CD4-positive, CD25-positive, alpha-beta regulatory T cell (primary cell): ENCODE measurements at regions not wholly inside any gene's neighbourhood (a gene's known extent, or its start where the extent isn't known, plus 50 kb on each side); places are given as distances from the start of the nearest gene placed in this dataset.

ENCODE experiments used
- ATAC-seq, 2 donors: fragments of 150-1000 bp; cut with Tn5 transposase; one replicate each; pipeline ENCODE4 v1.10.0; 2021; ENCODE audit warnings: low read depth in 2 of 2, moderate number of reproducible peaks in 2 of 2, moderate library complexity in 1 of 2
- DNase-seq, 3 donors: peaks; one replicate each; pipeline versions ENCODE4 v3.0.0 to v3.0.0-alpha.2; 2012 to 2022; ENCODE audit warnings: mixed read lengths in 1 of 3
- H3K27ac ChIP-seq: one replicate; pipeline ENCODE4 v1.7.0; 2013; ENCODE audit warnings: mild to moderate bottlenecking, low read length; ENCODE audit not compliant: insufficient read depth, poor library complexity, severe bottlenecking
- H3K27me3 ChIP-seq: one replicate; pipeline ENCODE4 v1.7.0; 2013; ENCODE audit warnings: low read length; ENCODE audit not compliant: control insufficient read depth, insufficient read depth
- H3K36me3 ChIP-seq: one replicate; pipeline ENCODE4 v1.7.0; 2013; ENCODE audit warnings: mild to moderate bottlenecking, low read length, moderate library complexity; ENCODE audit not compliant: control insufficient read depth, insufficient read depth
- H3K4me1 ChIP-seq: 2 replicates; pipeline ENCODE4 v1.7.0; 2013; ENCODE audit warnings: mild to moderate bottlenecking, low read length; ENCODE audit not compliant: insufficient read depth, control insufficient read depth, poor library complexity, severe bottlenecking
- H3K4me3 ChIP-seq: one replicate; pipeline ENCODE4 v1.7.0; 2013; ENCODE audit warnings: low read depth, mild to moderate bottlenecking, low read length, moderate library complexity
- H3K9me3 ChIP-seq, 2 experiments: 1 replicate in 1 of 2; 2 replicates in 1 of 2; pipeline ENCODE4 v1.7.0; 2013; ENCODE audit warnings: low read length in 2 of 2, mild to moderate bottlenecking in 1 of 2, moderate library complexity in 1 of 2; ENCODE audit not compliant: control insufficient read depth in 2 of 2
- H3K27ac Mint-ChIP-seq, 3 donors: one replicate each; pipeline ENCODE4 v1.8.0; 2020 to 2022; ENCODE audit warnings: mild to moderate bottlenecking in 3 of 3, mixed read lengths in 3 of 3, moderate library complexity in 2 of 3
- H3K27me3 Mint-ChIP-seq: one replicate; pipeline ENCODE4 v1.8.0; 2022; ENCODE audit warnings: mild to moderate bottlenecking, mixed read lengths
- H3K36me3 Mint-ChIP-seq: one replicate; pipeline ENCODE4 v1.8.0; 2020; ENCODE audit warnings: mixed read lengths
- H3K4me1 Mint-ChIP-seq, 4 donors: one replicate each; pipeline ENCODE4 v1.8.0; 2020 to 2022; ENCODE audit warnings: mixed read lengths in 4 of 4, mild to moderate bottlenecking in 1 of 4
- H3K4me3 Mint-ChIP-seq, 4 donors: one replicate each; pipeline ENCODE4 v1.8.0; 2020 to 2022; ENCODE audit warnings: mild to moderate bottlenecking in 4 of 4, mixed read lengths in 4 of 4, moderate library complexity in 3 of 4
- H3K9me3 Mint-ChIP-seq, 7 donors: one replicate each; pipeline ENCODE4 v1.8.0; 2020 to 2022; ENCODE audit warnings: mixed read lengths in 7 of 7, mild to moderate bottlenecking in 3 of 7, moderate library complexity in 2 of 7

DNA sequence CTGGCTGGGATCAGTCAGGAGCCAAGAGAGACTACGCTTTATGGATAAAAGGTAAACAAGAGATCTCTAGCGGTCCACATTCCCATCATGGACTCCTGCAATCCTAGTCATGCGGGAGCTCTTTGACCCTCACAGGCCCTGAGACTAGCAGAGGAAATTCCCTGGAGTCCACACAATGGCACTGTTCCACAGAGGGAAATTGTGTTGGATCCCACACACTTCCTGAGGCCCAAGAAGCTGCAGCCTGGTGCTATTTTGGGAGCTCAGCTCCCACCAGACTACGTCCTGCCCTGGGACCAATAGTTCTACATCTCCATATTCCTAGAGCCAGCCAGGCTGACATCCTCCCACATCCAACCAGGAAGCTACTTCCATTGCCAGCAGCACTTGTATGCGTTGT, 2358.4 kb downstream of the PCDH9 start:
- Histone ChIP-seq H3K4me1 (no peaks in the 10 kb centered on the region), H3K27ac (no peak overlapping the region), H3K27me3 (no peaks in the 10 kb centered on the region), H3K36me3 (no peaks in the 10 kb centered on the region), H3K4me3 (no peak overlapping the region), H3K9me3 (peaks cover 0 to 6% of the 10 kb centered on the region in 2 experiments)
- no peak for ATAC-seq
- H3K4me3 Mint-ChIP-seq = no peak overlapping the region
- no peaks in the 10 kb centered on the region for H3K27me3 Mint-ChIP-seq
- H3K27ac Mint-ChIP-seq = no peak overlapping the region
- no peaks in the 10 kb centered on the region for H3K4me1 Mint-ChIP-seq
- H3K9me3 Mint-ChIP-seq = peaks cover 0 to 21% (median 6%) of the 10 kb centered on the region in 7 donors
- no peaks in the 10 kb centered on the region for H3K36me3 Mint-ChIP-seq
- no peak for DNase-seq

DNA sequence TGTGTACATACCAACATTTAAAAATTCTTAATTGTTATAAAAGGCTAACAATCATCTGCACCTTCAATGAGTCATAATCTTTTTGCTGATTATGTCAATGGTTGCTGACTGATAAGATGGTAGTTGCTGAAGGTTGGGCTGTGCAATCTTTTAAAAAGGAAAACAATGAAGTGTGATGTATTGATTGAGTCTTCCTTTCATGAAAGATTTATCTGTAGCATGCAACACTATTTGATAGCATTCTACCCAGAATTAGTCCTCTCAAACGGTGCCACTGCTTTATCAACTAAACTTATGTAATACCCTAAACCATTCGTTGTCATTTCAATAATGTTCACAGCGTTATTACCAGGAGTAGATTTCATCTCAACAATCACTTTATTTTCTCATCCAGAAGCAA, 2360.6 kb downstream of the PCDH9 start:
- no peaks in the 10 kb centered on the region for H3K4me1 ChIP-seq
- H3K4me3 ChIP-seq = no peak overlapping the region
- H3K9me3 Mint-ChIP-seq = peaks cover 0 to 28% (median 6%) of the 10 kb centered on the region in 7 donors
- no peaks in the 10 kb centered on the region for H3K27me3 ChIP-seq
- no peak overlapping the region for H3K27ac ChIP-seq
- H3K4me1 Mint-ChIP-seq = no peaks in the 10 kb centered on the region
- no peaks in the 10 kb centered on the region for H3K36me3 ChIP-seq
- H3K9me3 ChIP-seq = peaks cover 2 to 6% of the 10 kb centered on the region in 2 experiments
- H3K27ac Mint-ChIP-seq = no peak overlapping the region
- H3K27me3 Mint-ChIP-seq = no peaks in the 10 kb centered on the region
- H3K36me3 Mint-ChIP-seq = no peaks in the 10 kb centered on the region
- no peak for DNase-seq
- no peak for ATAC-seq
- H3K4me3 Mint-ChIP-seq = no peak overlapping the region

DNA sequence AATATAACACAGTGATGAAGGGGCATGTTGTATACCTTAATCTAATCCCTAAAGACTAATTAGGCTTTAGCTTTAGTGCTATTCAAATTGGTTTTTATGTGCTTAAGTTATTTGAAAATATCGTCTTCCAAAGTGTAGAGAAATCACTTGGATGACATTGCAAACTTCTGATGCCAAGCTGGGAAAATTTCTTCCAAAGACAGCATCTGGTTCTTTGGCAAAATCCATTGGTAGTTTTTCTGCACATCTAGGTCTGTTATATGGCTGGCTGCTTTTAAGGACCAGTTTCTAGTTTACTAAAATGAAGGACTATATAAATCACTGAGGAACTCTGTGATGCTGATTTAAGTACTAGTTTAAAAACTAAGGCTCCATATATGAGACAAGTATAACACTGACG, 2362.3 kb downstream of the PCDH9 start:
- no peak overlapping the region for H3K4me3 ChIP-seq
- ATAC-seq = no peak
- peaks cover 5 to 6% of the 10 kb centered on the region in 2 experiments for H3K9me3 ChIP-seq
- Mint-ChIP-seq H3K4me3 (no peak overlapping the region), H3K9me3 (peaks cover 0 to 34% (median 8%) of the 10 kb centered on the region in 7 donors), H3K4me1 (no peaks in the 10 kb centered on the region), H3K27ac (no peak overlapping the region), H3K36me3 (no peaks in the 10 kb centered on the region), H3K27me3 (no peaks in the 10 kb centered on the region)
- H3K36me3 ChIP-seq = no peaks in the 10 kb centered on the region
- no peaks in the 10 kb centered on the region for H3K27me3 ChIP-seq
- no peak for DNase-seq
- H3K4me1 ChIP-seq = no peaks in the 10 kb centered on the region
- no peak overlapping the region for H3K27ac ChIP-seq

DNA sequence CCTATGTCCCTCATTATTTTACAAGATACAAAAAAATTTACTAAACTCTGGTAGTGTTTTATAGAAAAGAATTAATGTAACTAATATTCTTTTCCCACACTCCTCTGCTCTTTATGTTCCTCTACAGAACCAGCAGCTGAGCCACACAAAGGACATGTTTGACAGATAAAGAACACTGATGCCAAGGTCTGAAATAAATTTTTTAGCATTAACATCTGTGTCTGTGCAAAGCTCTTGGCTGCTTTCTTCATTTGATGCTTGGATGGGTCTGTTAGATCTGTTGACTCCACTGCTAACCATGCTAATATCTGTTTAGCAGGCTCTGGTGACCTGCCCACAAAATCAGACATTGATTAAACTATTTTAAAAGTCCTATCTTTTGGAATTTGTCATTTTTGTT, 2363.8 kb downstream of the PCDH9 start:
- Mint-ChIP-seq H3K27ac (no peak overlapping the region), H3K4me1 (no peaks in the 10 kb centered on the region), H3K27me3 (no peaks in the 10 kb centered on the region), H3K9me3 (peaks cover 0 to 39% (median 7%) of the 10 kb centered on the region in 7 donors), H3K4me3 (no peak overlapping the region), H3K36me3 (no peaks in the 10 kb centered on the region)
- Histone ChIP-seq H3K4me1 (no peaks in the 10 kb centered on the region), H3K9me3 (peaks cover under 1 to 5% of the 10 kb centered on the region in 2 experiments), H3K4me3 (no peak overlapping the region), H3K27me3 (no peaks in the 10 kb centered on the region), H3K27ac (no peak overlapping the region), H3K36me3 (no peaks in the 10 kb centered on the region)
- ATAC-seq (no peak), DNase-seq (no peak)

DNA sequence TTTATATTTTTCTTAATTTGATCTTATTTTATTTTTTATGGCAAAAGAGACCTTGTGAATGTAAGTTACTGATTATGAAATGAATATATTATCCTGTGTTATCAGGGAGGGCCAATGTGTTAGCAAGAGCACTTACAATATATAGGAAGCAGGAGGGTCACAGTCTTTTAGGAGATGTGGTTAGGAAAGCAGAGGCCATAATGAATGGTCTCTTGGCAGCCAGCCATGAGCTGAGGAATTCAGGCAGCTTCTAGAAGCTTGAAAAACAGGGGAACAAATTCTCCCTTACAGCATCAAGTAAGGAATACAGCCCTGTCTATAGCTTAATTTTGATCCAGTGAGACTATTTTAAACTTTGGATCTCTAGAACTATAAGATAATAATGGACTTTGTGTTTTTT, 2374.6 kb downstream of the PCDH9 start:
- H3K27me3 ChIP-seq = no peaks in the 10 kb centered on the region

DNA sequence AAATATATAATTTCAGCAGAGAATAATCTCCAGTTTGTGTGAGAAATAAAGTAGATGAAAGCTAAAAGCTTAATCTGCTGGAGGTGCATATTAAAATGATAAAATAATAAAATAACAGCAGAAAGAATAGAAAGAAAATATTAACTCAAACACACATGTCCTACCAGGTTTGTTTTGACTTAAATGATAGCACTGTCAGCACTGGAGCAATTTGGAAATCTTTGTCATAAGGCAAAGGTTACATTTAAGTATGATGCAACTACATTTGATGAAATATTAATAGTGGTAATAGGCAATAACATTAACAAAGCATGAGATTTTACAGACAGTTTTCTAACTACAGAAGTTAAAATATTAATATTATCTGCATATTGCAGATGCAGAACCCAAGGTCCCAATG, 2380.1 kb downstream of the PCDH9 start:
- DNase-seq (no peak), ATAC-seq (no peak)
- no peaks in the 10 kb centered on the region for H3K4me1 Mint-ChIP-seq
- H3K9me3 ChIP-seq = peaks cover 0 to 8% of the 10 kb centered on the region in 2 experiments
- no peaks in the 10 kb centered on the region for H3K36me3 ChIP-seq
- H3K36me3 Mint-ChIP-seq = no peaks in the 10 kb centered on the region
- H3K27me3 Mint-ChIP-seq = peaks cover 4% of the 10 kb centered on the region
- H3K27ac ChIP-seq = no peak overlapping the region
- H3K4me3 Mint-ChIP-seq = peak overlapping the region in 1 of 4 donors; percentile 7
- no peaks in the 10 kb centered on the region for H3K27me3 ChIP-seq
- peaks cover 0 to 18% (median 6%) of the 10 kb centered on the region in 7 donors for H3K9me3 Mint-ChIP-seq
- no peaks in the 10 kb centered on the region for H3K4me1 ChIP-seq
- no peak overlapping the region for H3K27ac Mint-ChIP-seq
- no peak overlapping the region for H3K4me3 ChIP-seq

More for the DNA sequence above, 2374.6 kb downstream of the PCDH9 start:
- Mint-ChIP-seq H3K9me3 (peaks cover 3 to 23% (median 12%) of the 10 kb centered on the region in 7 donors), H3K36me3 (no peaks in the 10 kb centered on the region), H3K27me3 (peaks cover 4% of the 10 kb centered on the region), H3K4me3 (no peak overlapping the region), H3K27ac (no peak overlapping the region), H3K4me1 (no peaks in the 10 kb centered on the region)
- no peak overlapping the region for H3K4me3 ChIP-seq
- no peak overlapping the region for H3K27ac ChIP-seq
- no peak for DNase-seq
- no peaks in the 10 kb centered on the region for H3K4me1 ChIP-seq
- no peaks in the 10 kb centered on the region for H3K9me3 ChIP-seq
- H3K36me3 ChIP-seq = no peaks in the 10 kb centered on the region
- no peak for ATAC-seq

DNA sequence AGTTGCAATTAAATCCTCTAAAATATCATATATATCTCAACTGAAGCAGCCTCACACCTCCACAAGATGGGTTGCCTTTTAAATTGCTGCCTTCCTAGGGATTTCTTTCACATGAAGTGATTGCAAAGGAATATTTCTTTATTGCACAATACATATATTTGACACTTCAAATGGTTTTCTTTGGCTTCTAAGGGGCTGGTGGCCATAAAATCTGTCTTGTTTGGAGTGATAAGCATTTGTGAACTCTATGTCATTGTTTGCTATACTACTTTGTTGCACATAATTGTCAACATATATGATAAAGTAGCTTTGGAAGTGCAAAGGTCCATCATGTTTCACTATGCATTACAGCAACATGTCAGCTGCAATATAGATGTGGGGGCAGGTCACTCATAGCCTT, 2380.9 kb downstream of the PCDH9 start:
- no peak for ATAC-seq
- DNase-seq = no peak
- Mint-ChIP-seq H3K27ac (no peak overlapping the region), H3K27me3 (peaks cover 4% of the 10 kb centered on the region), H3K36me3 (no peaks in the 10 kb centered on the region), H3K4me1 (no peaks in the 10 kb centered on the region), H3K9me3 (peaks cover 0 to 24% (median 8%) of the 10 kb centered on the region in 7 donors), H3K4me3 (no peak overlapping the region)
- Histone ChIP-seq H3K4me1 (no peaks in the 10 kb centered on the region), H3K36me3 (no peaks in the 10 kb centered on the region), H3K27ac (no peak overlapping the region), H3K9me3 (peaks cover 0 to 8% of the 10 kb centered on the region in 2 experiments), H3K4me3 (no peak overlapping the region), H3K27me3 (no peaks in the 10 kb centered on the region)

DNA sequence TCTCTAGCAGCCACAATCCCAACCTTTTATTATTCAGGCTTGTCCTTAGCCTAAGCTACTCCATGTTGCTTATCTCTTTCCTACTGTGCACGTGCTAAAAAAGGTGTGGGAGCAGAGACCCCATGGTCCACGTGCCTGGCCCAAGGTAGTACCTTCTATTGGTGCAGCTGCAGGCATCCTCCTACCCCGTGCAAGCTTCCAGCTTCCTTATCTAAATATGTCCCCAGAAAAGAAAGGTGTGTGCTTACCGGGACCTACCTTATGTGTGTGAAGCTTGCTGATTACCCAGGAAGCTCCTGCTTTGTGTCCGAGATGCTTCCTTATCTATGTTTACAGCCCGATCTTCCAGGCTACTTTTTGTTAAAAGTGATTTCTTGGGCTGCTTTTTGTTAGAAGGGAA, 2382.4 kb downstream of the PCDH9 start:
- Mint-ChIP-seq H3K9me3 (peaks cover 0 to 23% (median 8%) of the 10 kb centered on the region in 7 donors), H3K36me3 (no peaks in the 10 kb centered on the region), H3K27me3 (no peaks in the 10 kb centered on the region), H3K4me3 (no peak overlapping the region), H3K4me1 (no peaks in the 10 kb centered on the region), H3K27ac (no peak overlapping the region)
- DNase-seq (no peak), ATAC-seq (no peak)
- Histone ChIP-seq H3K9me3 (peaks cover 0 to 8% of the 10 kb centered on the region in 2 experiments), H3K36me3 (no peaks in the 10 kb centered on the region), H3K27ac (no peak overlapping the region), H3K27me3 (no peaks in the 10 kb centered on the region), H3K4me1 (no peaks in the 10 kb centered on the region), H3K4me3 (no peak overlapping the region)
